Lower lobe of right lung (tissue), 2 donors: ENCODE measurements at regions not wholly inside any gene's neighbourhood (a gene's known extent, or its start where the extent isn't known, plus 50 kb on each side); places are given as distances from the start of the nearest gene placed in this dataset.

ENCODE experiments used
- ATAC-seq, 2 donors: fragments of 200-7000 bp; cut with Tn5 transposase; one replicate each; pipeline ENCODE4 v1.9.1; 2020 to 2022; ENCODE audit warnings: mild to moderate bottlenecking in 2 of 2, moderate library complexity in 2 of 2
- DNase-seq: peaks from one replicate; pipeline ENCODE4 v3.0.0-alpha.2; 2020
- H3K27ac ChIP-seq: fragments of 200-600 bp; one replicate; pipeline ENCODE4 v1.8.0; 2022
- H3K27me3 ChIP-seq: fragments of 200-600 bp; one replicate; pipeline ENCODE4 v1.8.0; 2022; ENCODE audit warnings: low read depth
- H3K36me3 ChIP-seq: fragments of 200-600 bp; one replicate; pipeline ENCODE4 v1.8.0; 2022; ENCODE audit warnings: mild to moderate bottlenecking
- H3K4me1 ChIP-seq: fragments of 200-600 bp; one replicate; pipeline ENCODE4 v1.8.0; 2022
- H3K4me3 ChIP-seq: fragments of 200-600 bp; one replicate; pipeline ENCODE4 v1.8.0; 2022; ENCODE audit warnings: mild to moderate bottlenecking
- H3K9me3 ChIP-seq: fragments of 200-600 bp; one replicate; pipeline ENCODE4 v1.8.0; 2022
- intact Hi-C: fragments of 100-400 bp; cut with DNase I; formaldehyde crosslinking; loops from one replicate; pipeline ENCODE4 v1.11.0; 2022
- TF ChIP-seq, protein P1 (sequence below): fragments of 200-600 bp; IDR thresholded peaks from one replicate; pipeline ENCODE4 v1.8.0; 2022; ENCODE audit warnings: antibody characterized with exemption, mild to moderate bottlenecking
- donor health status: DM: no; HTN: yes; CAD: no; lungs with severe emphysema.

DNA sequence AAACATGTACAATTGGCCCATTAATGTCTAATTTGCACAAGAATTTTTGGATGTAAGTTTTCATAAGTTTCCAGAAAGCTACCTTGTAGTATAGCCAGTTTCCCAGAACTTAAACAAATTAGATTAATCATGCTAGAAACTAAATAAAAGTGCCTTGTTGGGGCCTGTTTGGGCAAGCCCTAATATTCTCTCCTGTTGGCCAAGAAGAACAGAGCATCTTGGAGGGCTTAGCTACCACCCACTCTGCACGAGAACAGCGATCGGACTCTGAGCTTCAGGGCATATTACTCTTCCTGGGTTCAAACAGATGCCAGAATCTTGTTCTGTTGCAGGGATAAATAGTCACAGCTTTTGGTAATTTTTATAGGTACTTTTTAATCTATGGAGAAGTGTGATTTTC, 88.2 kb downstream of the GAS1 start:
- no peaks in the 10 kb centered on the region for H3K36me3 ChIP-seq
- no peaks in the 10 kb centered on the region for H3K4me1 ChIP-seq
- no peak for DNase-seq
- peaks cover 6% of the 10 kb centered on the region for H3K27me3 ChIP-seq
- ATAC-seq = no peak
- H3K9me3 ChIP-seq = no peaks in the 10 kb centered on the region
- TF ChIP-seq, protein P1, sequence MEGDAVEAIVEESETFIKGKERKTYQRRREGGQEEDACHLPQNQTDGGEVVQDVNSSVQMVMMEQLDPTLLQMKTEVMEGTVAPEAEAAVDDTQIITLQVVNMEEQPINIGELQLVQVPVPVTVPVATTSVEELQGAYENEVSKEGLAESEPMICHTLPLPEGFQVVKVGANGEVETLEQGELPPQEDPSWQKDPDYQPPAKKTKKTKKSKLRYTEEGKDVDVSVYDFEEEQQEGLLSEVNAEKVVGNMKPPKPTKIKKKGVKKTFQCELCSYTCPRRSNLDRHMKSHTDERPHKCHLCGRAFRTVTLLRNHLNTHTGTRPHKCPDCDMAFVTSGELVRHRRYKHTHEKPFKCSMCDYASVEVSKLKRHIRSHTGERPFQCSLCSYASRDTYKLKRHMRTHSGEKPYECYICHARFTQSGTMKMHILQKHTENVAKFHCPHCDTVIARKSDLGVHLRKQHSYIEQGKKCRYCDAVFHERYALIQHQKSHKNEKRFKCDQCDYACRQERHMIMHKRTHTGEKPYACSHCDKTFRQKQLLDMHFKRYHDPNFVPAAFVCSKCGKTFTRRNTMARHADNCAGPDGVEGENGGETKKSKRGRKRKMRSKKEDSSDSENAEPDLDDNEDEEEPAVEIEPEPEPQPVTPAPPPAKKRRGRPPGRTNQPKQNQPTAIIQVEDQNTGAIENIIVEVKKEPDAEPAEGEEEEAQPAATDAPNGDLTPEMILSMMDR = no peak
- no peak overlapping the region for H3K27ac ChIP-seq
- H3K4me3 ChIP-seq = no peak overlapping the region
- intact Hi-C loops = no loop called here

DNA sequence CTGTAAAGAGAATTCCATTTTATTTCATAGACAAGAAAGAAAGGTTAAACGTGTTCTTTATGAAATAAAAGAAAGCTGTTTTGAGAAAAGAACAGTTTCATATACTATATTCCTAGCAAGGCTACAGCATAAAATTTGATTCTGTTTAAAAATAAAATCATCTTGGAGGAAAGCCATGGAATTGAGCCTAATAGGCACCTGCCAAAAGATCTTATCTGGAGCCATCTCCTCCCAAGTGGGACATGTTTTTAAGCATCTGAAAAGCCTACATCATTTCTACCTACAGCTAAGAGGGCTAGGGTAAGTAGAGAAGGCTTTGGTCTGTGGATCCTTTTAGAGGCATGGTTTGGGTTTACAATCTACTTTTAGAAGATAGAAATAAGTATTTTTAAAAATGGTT, 89.3 kb downstream of the GAS1 start:
- H3K4me1 ChIP-seq = no peaks in the 10 kb centered on the region
- no peak overlapping the region for H3K4me3 ChIP-seq
- H3K9me3 ChIP-seq = no peaks in the 10 kb centered on the region
- intact Hi-C loops = no loop called here
- no peak for DNase-seq
- H3K36me3 ChIP-seq = no peaks in the 10 kb centered on the region
- peaks cover 6% of the 10 kb centered on the region for H3K27me3 ChIP-seq
- ATAC-seq = no peak
- no peak overlapping the region for H3K27ac ChIP-seq
- TF ChIP-seq, protein P1 = no peak

DNA sequence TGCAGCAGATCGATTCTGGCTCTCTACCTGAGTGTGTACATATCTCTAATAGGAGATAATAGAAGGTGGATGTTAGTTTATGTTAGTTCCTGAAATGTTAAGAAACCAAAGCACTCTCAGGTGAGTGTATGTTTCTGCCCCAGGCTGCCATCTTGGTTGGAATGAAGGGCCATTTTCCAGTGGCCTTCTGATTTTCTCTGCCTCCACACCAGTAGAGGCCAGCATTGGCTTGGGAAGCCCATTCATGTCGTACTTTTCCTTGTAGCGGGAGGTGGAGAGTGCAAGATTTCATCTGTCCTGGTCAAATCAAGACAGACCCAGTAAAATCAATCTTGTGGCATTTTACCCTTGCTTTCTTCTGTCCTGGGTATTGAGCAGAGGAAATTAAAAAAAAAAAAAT, 91.0 kb downstream of the GAS1 start:
- no peak for ATAC-seq
- DNase-seq = no peak
- peaks cover 6% of the 10 kb centered on the region for H3K27me3 ChIP-seq
- intact Hi-C loops = no loop called here
- no peaks in the 10 kb centered on the region for H3K36me3 ChIP-seq
- no peaks in the 10 kb centered on the region for H3K9me3 ChIP-seq
- H3K27ac ChIP-seq = no peak overlapping the region
- H3K4me3 ChIP-seq = no peak overlapping the region
- no peaks in the 10 kb centered on the region for H3K4me1 ChIP-seq
- TF ChIP-seq, protein P1 = no peak

DNA sequence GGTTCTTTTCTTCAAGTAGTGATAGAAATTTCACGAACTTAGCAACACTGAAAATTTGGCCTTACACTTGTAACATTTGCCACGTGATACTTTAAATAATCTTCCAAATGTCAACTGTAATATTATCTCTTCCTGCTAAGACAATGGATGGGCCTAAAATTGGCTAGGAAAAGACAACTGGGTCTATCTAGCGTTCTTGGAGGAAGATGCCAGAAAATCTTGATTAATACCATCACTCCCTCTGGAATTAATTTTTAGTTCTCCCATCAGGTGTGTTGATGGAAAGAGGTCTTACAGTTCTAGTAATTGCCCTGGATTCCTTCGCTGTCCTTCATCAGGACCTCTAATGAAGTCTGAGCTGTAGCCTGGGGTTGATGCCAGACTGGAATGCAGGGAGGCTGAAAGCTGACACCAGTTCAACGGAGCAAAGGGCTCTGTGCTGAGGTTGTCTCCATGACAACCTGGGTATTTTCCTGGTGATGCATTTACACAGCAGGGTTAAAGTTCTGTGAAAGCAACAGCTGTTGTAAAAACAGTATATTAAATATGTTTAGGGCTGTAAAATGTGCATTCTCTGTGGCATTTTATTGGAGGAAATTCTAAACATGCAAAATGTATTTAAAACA, 92.3 kb downstream of the GAS1 start:
- no peak for ATAC-seq
- TF ChIP-seq, protein P1 = no peak
- intact Hi-C loops = no loop called here
- H3K36me3 ChIP-seq = no peaks in the 10 kb centered on the region
- no peak for DNase-seq
- no peaks in the 10 kb centered on the region for H3K9me3 ChIP-seq
- H3K27me3 ChIP-seq = peaks cover 6% of the 10 kb centered on the region
- H3K27ac ChIP-seq = no peak overlapping the region
- H3K4me1 ChIP-seq = no peaks in the 10 kb centered on the region
- H3K4me3 ChIP-seq = no peak overlapping the region

DNA sequence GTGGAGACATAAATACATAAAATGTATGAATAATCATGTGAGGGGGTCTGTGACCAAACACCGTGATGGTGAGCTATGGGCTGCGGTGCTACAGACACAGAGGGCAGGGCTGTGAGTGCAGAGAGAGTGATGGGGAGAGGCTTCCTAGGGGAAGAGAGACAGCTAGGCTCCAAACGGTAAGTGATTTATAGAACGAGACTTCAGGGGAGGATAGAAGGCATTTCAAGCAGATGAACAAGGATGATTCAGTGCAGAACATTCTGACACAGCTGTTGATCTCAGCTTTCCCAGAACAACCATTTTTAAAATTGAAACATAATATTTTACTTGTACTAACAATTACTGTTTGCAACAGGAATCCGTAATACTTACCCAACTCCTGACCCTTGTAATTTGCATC, 100.7 kb downstream of the GAS1 start:
- intact Hi-C loops = no loop called here
- no peak overlapping the region for H3K27ac ChIP-seq
- DNase-seq = no peak
- peaks cover 12% of the 10 kb centered on the region for H3K27me3 ChIP-seq
- no peak overlapping the region for H3K4me3 ChIP-seq
- no peak for ATAC-seq
- H3K9me3 ChIP-seq = no peaks in the 10 kb centered on the region
- TF ChIP-seq, protein P1 = no peak
- no peaks in the 10 kb centered on the region for H3K4me1 ChIP-seq
- H3K36me3 ChIP-seq = no peaks in the 10 kb centered on the region
